Neuronal stem cell (in vitro differentiated cells): ENCODE measurements at regions not wholly inside any gene's neighbourhood (a gene's known extent, or its start where the extent isn't known, plus 50 kb on each side); places are given as distances from the start of the nearest gene placed in this dataset.

ENCODE experiments used
- DNase-seq: peaks from one replicate; pipeline ENCODE4 v3.0.0-alpha.2; 2013; ENCODE audit warnings: low spot score
- H2AFZ ChIP-seq: one replicate; pipeline ENCODE4 v1.6.1; 2013; ENCODE audit warnings: mild to moderate bottlenecking, low read length, inconsistent platforms
- H2AK5ac ChIP-seq: 2 replicates; pipeline ENCODE4 v1.6.1; 2013; ENCODE audit warnings: low read depth, mild to moderate bottlenecking, inconsistent platforms, low read length, moderate library complexity, mixed read lengths
- H2BK120ac ChIP-seq: 2 replicates; pipeline ENCODE4 v1.6.1; 2013; ENCODE audit warnings: low read depth, mild to moderate bottlenecking, inconsistent platforms, low read length, moderate library complexity, mixed read lengths
- H2BK12ac ChIP-seq: one replicate; pipeline ENCODE4 v1.6.1; 2013; ENCODE audit warnings: low read length, inconsistent platforms
- H2BK15ac ChIP-seq: 2 replicates; pipeline ENCODE4 v1.6.1; 2013; ENCODE audit warnings: mild to moderate bottlenecking, low read length, inconsistent platforms, mixed read lengths
- H2BK5ac ChIP-seq: one replicate; pipeline ENCODE4 v1.6.1; 2013; ENCODE audit warnings: inconsistent platforms, mild to moderate bottlenecking, low read length, moderate library complexity
- H3K14ac ChIP-seq: one replicate; pipeline ENCODE4 v1.6.1; 2013; ENCODE audit warnings: low read length, inconsistent platforms
- H3K18ac ChIP-seq: 2 replicates; pipeline ENCODE4 v1.6.1; 2013; ENCODE audit warnings: low read length, inconsistent platforms
- H3K23ac ChIP-seq: 2 replicates; pipeline ENCODE4 v1.6.1; 2013; ENCODE audit warnings: low read depth, mild to moderate bottlenecking, mixed read lengths, low read length, inconsistent platforms; ENCODE audit not compliant: poor library complexity
- H3K27ac ChIP-seq: replicated peaks from 3 replicates; pipeline ENCODE4 v1.5.1; 2013; ENCODE audit warnings: low read length, inconsistent platforms
- H3K27me3 ChIP-seq, 3 experiments: 2 replicates each; pipeline ENCODE4 v1.6.1; 2013; ENCODE audit warnings: low read length in 3 of 3, mild to moderate bottlenecking in 2 of 3, inconsistent platforms in 1 of 3, low read depth in 1 of 3, mixed read lengths in 1 of 3, moderate library complexity in 1 of 3; ENCODE audit not compliant: control insufficient read depth in 3 of 3, insufficient read depth in 3 of 3
- H3K36me3 ChIP-seq, 2 donors: replicated peaks in 1 of 2; 2 replicates each; pipeline ENCODE4 v1.6.1; 2013; ENCODE audit warnings: low read length in 2 of 2; ENCODE audit not compliant: control insufficient read depth in 2 of 2, insufficient read depth in 2 of 2
- H3K4ac ChIP-seq: 2 replicates; pipeline ENCODE4 v1.6.1; 2013; ENCODE audit warnings: inconsistent platforms, mild to moderate bottlenecking, low read length, moderate library complexity
- H3K4me1 ChIP-seq, 2 donors: 1 replicate in 1 of 2; 2 replicates in 1 of 2; pipeline ENCODE4 v1.6.1; 2013; ENCODE audit warnings: low read length in 2 of 2, low read depth in 1 of 2; ENCODE audit not compliant: control insufficient read depth in 2 of 2, insufficient read depth in 1 of 2
- H3K4me2 ChIP-seq: one replicate; pipeline ENCODE4 v1.6.1; 2013; ENCODE audit warnings: mild to moderate bottlenecking, low read length, inconsistent platforms; ENCODE audit not compliant: insufficient read depth, poor library complexity, severe bottlenecking
- H3K4me3 ChIP-seq, 2 donors: 2 replicates each; pipeline ENCODE4 v1.5.1; 2013; ENCODE audit warnings: low read length in 2 of 2, mild to moderate bottlenecking in 2 of 2, inconsistent platforms in 1 of 2, moderate library complexity in 1 of 2
- H3K79me1 ChIP-seq: one replicate; pipeline ENCODE4 v1.6.1; 2013; ENCODE audit warnings: low read depth, mild to moderate bottlenecking, inconsistent platforms, low read length, moderate library complexity
- H3K9ac ChIP-seq: one replicate; pipeline ENCODE4 v1.6.1; 2013; ENCODE audit warnings: mild to moderate bottlenecking, low read depth, low read length, inconsistent platforms; ENCODE audit not compliant: poor library complexity
- H3K9me3 ChIP-seq, 2 donors: replicated peaks in 1 of 2; 2 replicates each; pipeline versions ENCODE3 to v1.6.1; 2013; ENCODE audit warnings: low read length in 2 of 2, mild to moderate bottlenecking in 2 of 2, inconsistent platforms in 1 of 2, low read depth in 1 of 2, mixed read lengths in 1 of 2, moderate library complexity in 1 of 2; ENCODE audit not compliant: control insufficient read depth in 2 of 2, insufficient read depth in 1 of 2
- H4K8ac ChIP-seq: one replicate; pipeline ENCODE4 v1.6.1; 2013; ENCODE audit warnings: low read depth, mild to moderate bottlenecking, inconsistent platforms, low read length, moderate library complexity
- H4K91ac ChIP-seq: one replicate; pipeline ENCODE4 v1.6.1; 2013; ENCODE audit warnings: low read length, low read depth, mild to moderate bottlenecking, inconsistent platforms; ENCODE audit not compliant: poor library complexity
- WGBS, 2 donors: extraction: QIAGEN DNeasy Blood & Tissue Kit; methylation state at CpG; one replicate each; pipeline ENCODE4 v1.1.7; 2013; ENCODE audit warnings: missing lambda C conversion rate in 2 of 2, mixed read lengths in 1 of 2; ENCODE audit not compliant: insufficient read length in 2 of 2, insufficient replicate concordance in 1 of 2; ENCODE audit errors: extremely low coverage in 2 of 2; 5-methylcytosine and 5-hydroxymethylcytosine counted together

DNA sequence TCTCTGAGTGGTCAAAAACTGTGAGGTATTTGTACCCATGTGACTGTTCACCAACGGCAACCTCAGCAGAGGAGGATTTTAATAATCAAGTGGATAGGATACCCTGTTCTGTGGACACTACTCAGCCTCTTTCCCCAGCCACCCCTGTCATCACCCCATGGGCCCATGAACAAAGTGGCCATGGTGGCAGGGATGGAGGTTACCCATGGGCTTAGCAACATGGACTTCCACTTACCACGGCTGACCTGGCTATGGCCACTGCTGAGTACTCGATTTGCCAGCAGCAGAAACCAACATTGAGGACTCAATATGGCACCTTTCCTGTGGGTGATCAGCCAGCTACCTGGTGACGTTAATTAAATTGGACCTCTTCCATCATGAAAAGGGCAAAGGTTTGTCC lies 1782.7 kb downstream of the PLA2G4A start:
- Histone ChIP-seq H2BK120ac (no peak overlapping the region), H3K14ac (no peak overlapping the region), H2BK5ac (no peak overlapping the region), H3K9me3 (no peaks in the 10 kb centered on the region), H3K27ac (no peak overlapping the region), H2AFZ (no peak overlapping the region), H2BK15ac (no peak overlapping the region), H3K4me2 (no peak overlapping the region), H3K36me3 (no peaks in the 10 kb centered on the region), H3K4me1 (no peaks in the 10 kb centered on the region), H3K18ac (no peak overlapping the region), H4K8ac (no peak overlapping the region), H3K23ac (no peak overlapping the region), H3K4ac (no peak overlapping the region), H3K4me3 (no peak overlapping the region), H3K9ac (no peak overlapping the region), H2AK5ac (no peak overlapping the region), H3K27me3 (no peaks in the 10 kb centered on the region), H3K79me1 (no peaks in the 10 kb centered on the region), H4K91ac (no peak overlapping the region), H2BK12ac (no peak overlapping the region)
- DNase-seq, result no peak
- WGBS, 2 donors, result no CpG with 5 or more reads among the region's 4 CpGs

DNA sequence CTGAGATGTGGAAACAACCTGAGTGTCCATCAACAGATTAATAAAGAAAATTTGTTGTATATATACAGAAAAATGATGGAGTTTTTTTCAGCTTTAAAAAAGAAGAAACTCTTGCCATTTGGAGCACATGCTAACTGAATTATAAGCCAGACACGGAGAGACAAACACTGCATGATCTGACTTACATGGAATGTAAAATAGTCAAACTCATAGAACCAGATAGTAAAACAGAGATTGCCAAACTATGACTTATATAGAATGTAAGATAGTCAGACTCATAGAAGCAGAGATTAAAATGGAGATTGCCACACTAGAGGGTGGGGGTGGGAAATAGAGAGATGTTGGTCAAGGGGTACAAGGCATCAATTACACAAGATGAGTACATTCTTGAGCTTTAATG lies 1786.6 kb downstream of the PLA2G4A start:
- no peak overlapping the region for H3K4ac ChIP-seq
- no peak overlapping the region for H4K8ac ChIP-seq
- no peak overlapping the region for H3K9ac ChIP-seq
- H3K4me2 ChIP-seq, result no peak overlapping the region
- no peak overlapping the region for H3K27ac ChIP-seq
- H2BK5ac ChIP-seq, result no peak overlapping the region
- no peak overlapping the region for H2AK5ac ChIP-seq
- no peak overlapping the region for H2AFZ ChIP-seq
- H3K27me3 ChIP-seq, result no peaks in the 10 kb centered on the region
- no peak overlapping the region for H3K18ac ChIP-seq
- H2BK120ac ChIP-seq, result no peak overlapping the region
- H3K14ac ChIP-seq, result no peak overlapping the region
- no peak for DNase-seq
- H2BK15ac ChIP-seq, result no peak overlapping the region
- H2BK12ac ChIP-seq, result no peak overlapping the region
- H3K23ac ChIP-seq, result no peak overlapping the region
- H3K36me3 ChIP-seq, result no peaks in the 10 kb centered on the region
- H3K9me3 ChIP-seq, result no peaks in the 10 kb centered on the region
- no peaks in the 10 kb centered on the region for H3K4me1 ChIP-seq
- H3K4me3 ChIP-seq, result no peak overlapping the region
- H4K91ac ChIP-seq, result no peak overlapping the region
- H3K79me1 ChIP-seq, result no peaks in the 10 kb centered on the region
- WGBS, 2 donors, result no CpG with 5 or more reads among the region's 1 CpG

DNA sequence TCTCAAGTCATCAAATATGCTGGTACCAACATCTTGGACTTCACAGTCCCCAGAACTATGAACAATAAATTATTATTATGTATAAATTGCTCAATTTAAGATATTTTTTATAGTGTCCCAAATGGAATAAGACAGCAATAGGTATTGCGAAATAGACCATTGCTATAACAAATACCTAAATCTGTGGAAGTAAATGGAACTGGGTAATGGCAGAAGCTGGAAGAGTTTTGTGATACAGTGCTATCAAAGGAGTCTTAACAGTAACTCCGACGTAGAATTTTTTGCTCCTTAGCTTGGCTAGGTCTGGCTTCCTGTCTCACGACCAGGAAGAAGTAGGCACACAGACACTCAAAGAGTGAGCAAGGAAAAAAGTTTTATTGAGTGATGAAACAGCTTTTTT lies 1791.5 kb downstream of the PLA2G4A start:
- Histone ChIP-seq H3K23ac (no peak overlapping the region), H3K18ac (no peak overlapping the region), H3K4me2 (no peak overlapping the region), H2BK120ac (no peak overlapping the region), H3K9me3 (no peaks in the 10 kb centered on the region), H2BK12ac (no peak overlapping the region), H2AFZ (no peak overlapping the region), H4K8ac (no peak overlapping the region), H3K27me3 (no peaks in the 10 kb centered on the region), H2BK5ac (no peak overlapping the region), H2BK15ac (no peak overlapping the region), H2AK5ac (no peak overlapping the region), H3K14ac (no peak overlapping the region), H3K36me3 (no peaks in the 10 kb centered on the region), H4K91ac (no peak overlapping the region), H3K4me3 (no peak overlapping the region), H3K79me1 (no peaks in the 10 kb centered on the region), H3K27ac (no peak overlapping the region), H3K9ac (no peak overlapping the region), H3K4ac (no peak overlapping the region), H3K4me1 (no peaks in the 10 kb centered on the region)
- no peak for DNase-seq
- WGBS, 2 donors, result no CpG with 5 or more reads among the region's 4 CpGs

DNA sequence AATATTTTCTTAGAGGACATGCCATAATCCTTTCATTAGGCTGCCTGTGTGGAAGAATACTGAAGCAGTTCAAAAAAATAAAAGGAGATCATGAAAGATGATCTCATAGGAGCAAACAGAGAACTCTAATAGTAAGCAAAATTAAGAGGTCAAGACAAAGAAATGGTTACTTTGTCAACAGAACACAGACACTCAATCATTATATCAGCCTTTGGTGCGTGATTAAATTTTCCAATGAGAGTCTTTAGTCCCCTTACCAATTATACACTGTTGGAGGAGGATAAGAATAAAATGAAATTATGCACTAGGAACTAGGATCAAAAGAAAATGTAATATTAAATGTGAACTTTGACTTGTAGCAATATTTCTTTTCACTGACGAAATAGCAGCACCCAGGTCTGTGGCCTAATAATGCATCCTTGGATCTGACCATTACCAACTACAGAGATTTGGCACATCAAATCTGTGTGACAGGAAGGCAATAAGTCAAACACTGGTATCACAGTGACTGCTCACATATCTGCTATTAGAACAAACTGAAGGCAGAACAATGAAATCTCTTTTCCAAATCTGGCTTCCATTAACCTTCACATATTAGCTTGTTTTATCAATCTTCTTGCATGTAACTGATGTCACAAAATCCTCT lies 1812.9 kb downstream of the PLA2G4A start:
- no peaks in the 10 kb centered on the region for H3K27me3 ChIP-seq
- H2AK5ac ChIP-seq, result no peak overlapping the region
- no peak overlapping the region for H3K9ac ChIP-seq
- H3K79me1 ChIP-seq, result no peaks in the 10 kb centered on the region
- H2BK5ac ChIP-seq, result no peak overlapping the region
- no peak overlapping the region for H3K4me3 ChIP-seq
- no CpG with 5 or more reads among the region's 2 CpGs for WGBS, 2 donors
- H2BK12ac ChIP-seq, result no peak overlapping the region
- DNase-seq, result no peak
- H3K14ac ChIP-seq, result no peak overlapping the region
- no peaks in the 10 kb centered on the region for H3K4me1 ChIP-seq
- no peak overlapping the region for H2BK15ac ChIP-seq
- no peak overlapping the region for H3K4me2 ChIP-seq
- H4K8ac ChIP-seq, result no peak overlapping the region
- no peaks in the 10 kb centered on the region for H3K36me3 ChIP-seq
- H3K27ac ChIP-seq, result no peak overlapping the region
- no peak overlapping the region for H4K91ac ChIP-seq
- no peaks in the 10 kb centered on the region for H3K9me3 ChIP-seq
- H3K4ac ChIP-seq, result no peak overlapping the region
- no peak overlapping the region for H3K23ac ChIP-seq
- H2AFZ ChIP-seq, result no peak overlapping the region
- no peak overlapping the region for H2BK120ac ChIP-seq
- H3K18ac ChIP-seq, result no peak overlapping the region
